ENCODE measurements at regions not wholly inside any gene's neighbourhood (a gene's known extent, or its start where the extent isn't known, plus 50 kb on each side); places are given as distances from the start of the nearest gene placed in this dataset.
"Not testable (repeated sequence)": the region's sequence is repeated elsewhere in the genome, so short reads cannot be mapped to it uniquely, and the experiment has no call there.

- intact Hi-C loops (cut with micrococcal nuclease), result no loop called here
- ATAC-seq (no peak), DNase-seq (no peak)
Measured at GRCh38 chr2:17373741-17374140, 144.5 kb downstream of the RAD51AP2 start.

- no peak for DNase-seq
- intact Hi-C loops (cut with micrococcal nuclease), result no loop called here
- no peak for ATAC-seq
Measured at GRCh38 chr2:17373041-17373440, 145.2 kb downstream of the RAD51AP2 start.

- intact Hi-C loops (cut with micrococcal nuclease), result no loop called here
- ATAC-seq, result no peak
- DNase-seq, result no peak
Measured at GRCh38 chr2:17363846-17364245, 154.4 kb downstream of the RAD51AP2 start.

- ATAC-seq, result no peak
- intact Hi-C loops (cut with micrococcal nuclease), result no loop called here
- DNase-seq, result no peak
Measured at GRCh38 chr2:17362956-17363355, 155.3 kb downstream of the RAD51AP2 start.

- no peak for DNase-seq
- intact Hi-C loops (cut with micrococcal nuclease), result no loop called here
- ATAC-seq, result no peak
Measured at GRCh38 chr2:17355608-17356329, 162.5 kb downstream of the RAD51AP2 start.

GRCh38 chr2:17353263-17353662, 165.0 kb downstream of the RAD51AP2 start:
- DNase-seq (no peak), ATAC-seq (no peak)
- intact Hi-C loops (cut with micrococcal nuclease), result no loop called here

- DNase-seq; ATAC-seq; intact Hi-C loops (cut with micrococcal nuclease): not testable (repeated sequence)
Measured at GRCh38 chr2:17342692-17343091, 175.5 kb downstream of the RAD51AP2 start.

GRCh38 chr2:17337507-17337906, 180.7 kb downstream of the RAD51AP2 start:
- DNase-seq (no peak), ATAC-seq (no peak)
- intact Hi-C loops (cut with micrococcal nuclease), result no loop called here

GRCh38 chr2:17336458-17336857, 181.8 kb downstream of the RAD51AP2 start:
- DNase-seq (no peak), ATAC-seq (no peak)
- intact Hi-C loops (cut with micrococcal nuclease), result no loop called here

GRCh38 chr2:17334300-17334699, 183.9 kb downstream of the RAD51AP2 start:
- ATAC-seq (no peak), DNase-seq (no peak)
- intact Hi-C loops (cut with micrococcal nuclease), result no loop called here

- ATAC-seq, result no peak
Measured at GRCh38 chr2:17331636-17332035, 186.6 kb downstream of the RAD51AP2 start.

GRCh38 chr2:17328161-17328560, 190.1 kb downstream of the RAD51AP2 start:
- DNase-seq (no peak), ATAC-seq (no peak)
- intact Hi-C loops (cut with micrococcal nuclease), result no loop called here

More at GRCh38 chr2:17331636-17332035, 186.6 kb downstream of the RAD51AP2 start:
- no peak for DNase-seq
- intact Hi-C loops (cut with micrococcal nuclease), result no loop called here

- no peak for DNase-seq
- intact Hi-C loops (cut with micrococcal nuclease), result no loop called here
- no peak for ATAC-seq
Measured at GRCh38 chr2:17327649-17328048, 190.6 kb downstream of the RAD51AP2 start.

- DNase-seq (no peak), ATAC-seq (no peak)
- intact Hi-C loops (cut with micrococcal nuclease), result no loop called here
Measured at GRCh38 chr2:17326717-17327116, 191.5 kb downstream of the RAD51AP2 start.

GRCh38 chr2:17323697-17324096, 194.5 kb downstream of the RAD51AP2 start:
- no peak for ATAC-seq
- intact Hi-C loops (cut with micrococcal nuclease), result no loop called here
- no peak for DNase-seq

GRCh38 chr2:17322461-17322860, 195.8 kb downstream of the RAD51AP2 start:
- no peak for DNase-seq
- ATAC-seq, result no peak
- intact Hi-C loops (cut with micrococcal nuclease), result no loop called here

- ATAC-seq (no peak), DNase-seq (no peak)
- intact Hi-C loops (cut with micrococcal nuclease), result no loop called here
Measured at GRCh38 chr2:17319090-17319489, 199.2 kb downstream of the RAD51AP2 start.

- ATAC-seq, result no peak
- no peak for DNase-seq
- intact Hi-C loops (cut with micrococcal nuclease), result no loop called here
Measured at GRCh38 chr2:17318013-17318412, 200.2 kb downstream of the RAD51AP2 start.

GRCh38 chr2:17317439-17317976, 200.7 kb downstream of the RAD51AP2 start:
- intact Hi-C loops (cut with micrococcal nuclease), result no loop called here
- ATAC-seq, result no peak

GRCh38 chr2:17313261-17313660, 205.0 kb downstream of the RAD51AP2 start:
- intact Hi-C loops (cut with micrococcal nuclease), result no loop called here
- DNase-seq (no peak), ATAC-seq (no peak)

More at GRCh38 chr2:17317439-17317976, 200.7 kb downstream of the RAD51AP2 start:
- DNase-seq, result no peak

Measured in left ventricle myocardium superior (tissue), 1 donor.